Upper lobe of left lung (tissue), 6 donors: ENCODE measurements at regions not wholly inside any gene's neighbourhood (a gene's known extent, or its start where the extent isn't known, plus 50 kb on each side); places are given as distances from the start of the nearest gene placed in this dataset.
"Not testable (repeated sequence)": the region's sequence is repeated elsewhere in the genome, so short reads cannot be mapped to it uniquely, and the experiment has no call there.

Source experiments
- ATAC-seq, 2 donors: fragments of 200-7000 bp; cut with Tn5 transposase; one replicate each; pipeline ENCODE4 v1.9.1; 2022; ENCODE audit warnings: mild to moderate bottlenecking in 2 of 2, moderate library complexity in 2 of 2; ENCODE audit not compliant: low FRiP score in 2 of 2
- DNase-seq, 2 donors: peaks; one replicate each; pipeline ENCODE4 v3.0.0-alpha.2; 2019 to 2020
- H3K27ac ChIP-seq, 4 donors: fragments of 200-600 bp; sonication (generic); one replicate each; pipeline ENCODE4 v1.5.1; 2016 to 2019
- H3K27me3 ChIP-seq, 4 donors: fragments of 200-600 bp; sonication (generic); one replicate each; pipeline ENCODE4 v1.5.1; 2017 to 2019
- H3K36me3 ChIP-seq, 4 donors: fragments of 200-600 bp; sonication (generic); one replicate each; pipeline ENCODE4 v1.5.1; 2016 to 2019
- H3K4me1 ChIP-seq, 4 donors: fragments of 200-600 bp; sonication (generic); one replicate each; pipeline ENCODE4 v1.5.1; 2018 to 2019
- H3K4me3 ChIP-seq, 4 donors: fragments of 200-600 bp; sonication (generic); one replicate each; pipeline ENCODE4 v1.5.1; 2017 to 2019; ENCODE audit warnings: mild to moderate bottlenecking in 2 of 4, moderate library complexity in 1 of 4
- H3K9me3 ChIP-seq, 4 donors: fragments of 200-600 bp; sonication (generic); one replicate each; pipeline ENCODE4 v1.5.1; 2018 to 2019
- EP300 ChIP-seq, 4 donors: sonication (generic); formaldehyde crosslinking; IDR thresholded peaks; one replicate each; pipeline ENCODE4 v1.5.1; 2017; ENCODE audit warnings: antibody characterized with exemption in 4 of 4, control low read depth in 2 of 4
- POLR2A ChIP-seq, 4 donors: fragments of 450-650 bp; IDR thresholded peaks; one replicate each; pipeline ENCODE4 v1.5.1; 2016 to 2017; ENCODE audit warnings: antibody characterized with exemption in 4 of 4, mild to moderate bottlenecking in 2 of 4
- POLR2AphosphoS5 ChIP-seq, 2 donors: sonication (generic); formaldehyde crosslinking; IDR thresholded peaks; one replicate each; pipeline ENCODE4 v1.5.1; 2017; ENCODE audit warnings: antibody characterized with exemption in 2 of 2
- WGBS, 2 donors: methylation state at CpG; one replicate each; pipeline ENCODE4 v1.1.5; 2017 to 2018; 5-methylcytosine and 5-hydroxymethylcytosine counted together
- TF ChIP-seq, protein P1 (sequence below), 6 experiments: fragments of 450-650 bp in 4 of 6; fragments of 200-600 bp in 2 of 6; sonication (generic) in 2 of 6; IDR thresholded peaks; one replicate each; pipeline ENCODE4 v1.5.1; 2016 to 2019; ENCODE audit warnings: antibody characterized with exemption in 6 of 6
- donor health status: DM: no; HTN: no; CAD: no; lungs with moderate emphysema.
- donor health status: DM: no; HTN: yes; CAD: no; lungs with severe emphysema.

GRCh38 chr6:25155211-25155610 is 124.0 kb upstream of the CARMIL1 start:
- ATAC-seq (peak in 1 of 2 donors; percentile 40), DNase-seq (no peak)
- no peak overlapping the region for H3K4me3 ChIP-seq
- H3K27me3 ChIP-seq, result no peaks in the 10 kb centered on the region
- H3K27ac ChIP-seq, result no peak overlapping the region
- peaks cover 0 to 12% (median 0%) of the 10 kb centered on the region in 4 donors for H3K4me1 ChIP-seq
- H3K36me3 ChIP-seq, result no peaks in the 10 kb centered on the region
- TF ChIP-seq EP300 (IDR thresholded peaks at IDR 0.05) (no peak), POLR2A (IDR thresholded peaks at IDR 0.05) (no peak), POLR2AphosphoS5 (IDR thresholded peaks at IDR 0.05) (no peak)
- TF ChIP-seq, protein P1, sequence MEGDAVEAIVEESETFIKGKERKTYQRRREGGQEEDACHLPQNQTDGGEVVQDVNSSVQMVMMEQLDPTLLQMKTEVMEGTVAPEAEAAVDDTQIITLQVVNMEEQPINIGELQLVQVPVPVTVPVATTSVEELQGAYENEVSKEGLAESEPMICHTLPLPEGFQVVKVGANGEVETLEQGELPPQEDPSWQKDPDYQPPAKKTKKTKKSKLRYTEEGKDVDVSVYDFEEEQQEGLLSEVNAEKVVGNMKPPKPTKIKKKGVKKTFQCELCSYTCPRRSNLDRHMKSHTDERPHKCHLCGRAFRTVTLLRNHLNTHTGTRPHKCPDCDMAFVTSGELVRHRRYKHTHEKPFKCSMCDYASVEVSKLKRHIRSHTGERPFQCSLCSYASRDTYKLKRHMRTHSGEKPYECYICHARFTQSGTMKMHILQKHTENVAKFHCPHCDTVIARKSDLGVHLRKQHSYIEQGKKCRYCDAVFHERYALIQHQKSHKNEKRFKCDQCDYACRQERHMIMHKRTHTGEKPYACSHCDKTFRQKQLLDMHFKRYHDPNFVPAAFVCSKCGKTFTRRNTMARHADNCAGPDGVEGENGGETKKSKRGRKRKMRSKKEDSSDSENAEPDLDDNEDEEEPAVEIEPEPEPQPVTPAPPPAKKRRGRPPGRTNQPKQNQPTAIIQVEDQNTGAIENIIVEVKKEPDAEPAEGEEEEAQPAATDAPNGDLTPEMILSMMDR (IDR thresholded peaks at IDR 0.05), result no peak
- WGBS, 2 donors, result 86 to 87% methylated on average over 3 of the region's 3 CpGs
- H3K9me3 ChIP-seq, result peaks cover 0 to 17% (median 15%) of the 10 kb centered on the region in 4 donors

GRCh38 chr6:25156123-25156522 is 123.1 kb upstream of the CARMIL1 start:
- no peaks in the 10 kb centered on the region for H3K36me3 ChIP-seq
- H3K4me3 ChIP-seq, result no peak overlapping the region
- 46 to 58% methylated on average over 1 of the region's 1 CpG for WGBS, 2 donors
- peaks cover 0 to 17% (median 15%) of the 10 kb centered on the region in 4 donors for H3K9me3 ChIP-seq
- TF ChIP-seq POLR2A (IDR thresholded peaks at IDR 0.05) (no peak), POLR2AphosphoS5 (IDR thresholded peaks at IDR 0.05) (no peak), EP300 (IDR thresholded peaks at IDR 0.05) (no peak)
- TF ChIP-seq, protein P1 (IDR thresholded peaks at IDR 0.05), result no peak
- ATAC-seq (no peak), DNase-seq (no peak)
- H3K27ac ChIP-seq, result no peak overlapping the region
- no peaks in the 10 kb centered on the region for H3K27me3 ChIP-seq
- peaks cover 0 to 12% (median 0%) of the 10 kb centered on the region in 4 donors for H3K4me1 ChIP-seq

- no peak for DNase-seq
Measured at GRCh38 chr6:25157183-25157582, 122.0 kb upstream of the CARMIL1 start.

DNA sequence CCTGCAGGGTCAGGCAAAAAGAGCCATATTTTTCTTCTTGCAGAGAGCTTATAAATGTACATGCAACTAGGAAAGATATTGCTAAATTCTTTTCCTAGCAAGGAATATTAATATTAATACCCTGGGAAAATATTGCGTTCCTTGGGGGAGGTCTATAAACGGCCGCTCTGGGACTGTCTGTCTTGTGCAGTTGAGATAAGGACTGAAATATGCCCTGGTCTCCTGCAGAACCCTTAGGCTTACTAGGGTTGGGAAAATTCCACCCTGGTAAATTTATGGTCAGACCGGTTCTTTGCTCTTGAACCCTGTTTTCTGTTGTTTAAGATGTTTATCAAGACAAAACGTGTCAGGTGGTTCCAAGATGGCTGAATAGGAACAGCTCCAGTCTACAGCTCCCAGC is 121.3 kb upstream of the CARMIL1 start:
- DNase-seq, result no peak
- H3K9me3 ChIP-seq, result peaks cover 0 to 17% (median 15%) of the 10 kb centered on the region in 4 donors
- H3K27ac ChIP-seq, result no peak overlapping the region
- no peaks in the 10 kb centered on the region for H3K36me3 ChIP-seq
- H3K4me1 ChIP-seq, result no peaks in the 10 kb centered on the region
- no peaks in the 10 kb centered on the region for H3K27me3 ChIP-seq
- TF ChIP-seq POLR2A (IDR thresholded peaks at IDR 0.05) (no peak), EP300 (IDR thresholded peaks at IDR 0.05) (no peak), POLR2AphosphoS5 (IDR thresholded peaks at IDR 0.05) (no peak)
- TF ChIP-seq, protein P1 (IDR thresholded peaks at IDR 0.05), result no peak
- no peak overlapping the region for H3K4me3 ChIP-seq
- 92 to 93% methylated on average over 5 of the region's 5 CpGs for WGBS, 2 donors
- no peak for ATAC-seq

More at GRCh38 chr6:25157183-25157582, 122.0 kb upstream of the CARMIL1 start:
- no peak for ATAC-seq
- Histone ChIP-seq H3K27ac (no peak overlapping the region), H3K4me3 (no peak overlapping the region), H3K27me3 (no peaks in the 10 kb centered on the region), H3K36me3 (no peaks in the 10 kb centered on the region), H3K4me1 (peaks cover 0 to 2% (median 0%) of the 10 kb centered on the region in 4 donors), H3K9me3 (peaks cover 0 to 17% (median 15%) of the 10 kb centered on the region in 4 donors)
- TF ChIP-seq, protein P1 (IDR thresholded peaks at IDR 0.05), result no peak
- TF ChIP-seq POLR2A (IDR thresholded peaks at IDR 0.05) (no peak), EP300 (IDR thresholded peaks at IDR 0.05) (no peak), POLR2AphosphoS5 (IDR thresholded peaks at IDR 0.05) (no peak)
- 87 to 94% methylated on average over 7 of the region's 7 CpGs for WGBS, 2 donors

GRCh38 chr6:25160134-25160533 is 119.0 kb upstream of the CARMIL1 start:
- H3K27ac ChIP-seq, H3K4me1 ChIP-seq, ATAC-seq, DNase-seq, H3K27me3 ChIP-seq, H3K4me3 ChIP-seq, H3K36me3 ChIP-seq: not testable (repeated sequence)
- H3K9me3 ChIP-seq, result peaks cover 0 to 17% (median 15%) of the 10 kb centered on the region in 4 donors
